ENCODE measurements at regions not wholly inside any gene's neighbourhood (a gene's known extent, or its start where the extent isn't known, plus 50 kb on each side); places are given as distances from the start of the nearest gene placed in this dataset.
"Not testable (repeated sequence)": the region's sequence is repeated elsewhere in the genome, so short reads cannot be mapped to it uniquely, and the experiment has no call there.

DNA sequence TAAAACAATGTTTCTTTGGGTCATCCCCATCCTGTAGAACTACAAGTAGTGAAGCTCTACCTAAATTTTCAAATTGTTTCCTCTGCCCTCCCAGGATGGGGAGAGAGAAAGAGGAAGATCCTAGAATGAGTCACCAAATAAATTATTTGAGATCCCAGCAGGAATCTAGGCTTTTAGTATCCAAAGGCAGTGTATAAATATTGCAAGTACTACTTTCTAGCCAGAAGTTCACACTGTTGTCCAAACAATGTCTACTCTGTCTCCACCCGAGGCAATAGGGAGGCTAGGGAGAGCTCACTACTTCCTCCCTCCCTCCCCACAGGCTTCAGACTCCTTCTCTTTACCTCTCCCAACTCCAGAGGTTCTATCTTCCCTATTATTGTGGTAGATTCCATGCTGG lies 362.8 kb downstream of the MRPS30 start:
- Histone ChIP-seq H3K36me3 (ENCODE audit: control insufficient read depth in 3 of 3, insufficient read depth in 3 of 3, low read length in 3 of 3) (no peaks in the 10 kb centered on the region), H3K4me1 (ENCODE audit: control insufficient read depth in 3 of 3, insufficient read depth in 3 of 3, low read length in 3 of 3) (no peaks in the 10 kb centered on the region), H3K9ac (ENCODE audit: low read depth in 1 of 3, low read length in 3 of 3) (no peak overlapping the region), H3K27me3 (ENCODE audit: control insufficient read depth in 3 of 3, insufficient read depth in 3 of 3, low read length in 3 of 3) (no peaks in the 10 kb centered on the region), H3K9me3 (ENCODE audit: control insufficient read depth in 3 of 3, low read length in 3 of 3) (no peaks in the 10 kb centered on the region), H3K27ac (ENCODE audit: low read depth, low read length) (no peak overlapping the region), H3K4me3 (ENCODE audit: low read length in 3 of 3) (no peak overlapping the region)

- H3K4me3 ChIP-seq (ENCODE audit: low read length in 3 of 3); H3K9ac ChIP-seq (ENCODE audit: low read depth in 1 of 3, low read length in 3 of 3); H3K4me1 ChIP-seq (ENCODE audit: control insufficient read depth in 3 of 3, insufficient read depth in 3 of 3, low read length in 3 of 3); H3K36me3 ChIP-seq (ENCODE audit: control insufficient read depth in 3 of 3, insufficient read depth in 3 of 3, low read length in 3 of 3); H3K9me3 ChIP-seq (ENCODE audit: control insufficient read depth in 3 of 3, low read length in 3 of 3); H3K27me3 ChIP-seq (ENCODE audit: control insufficient read depth in 3 of 3, insufficient read depth in 3 of 3, low read length in 3 of 3); H3K27ac ChIP-seq (ENCODE audit: low read depth, low read length): not testable (repeated sequence)
These were observed 363.9 kb downstream of the MRPS30 start for GRCh38 chr5:45172634-45173033.

DNA sequence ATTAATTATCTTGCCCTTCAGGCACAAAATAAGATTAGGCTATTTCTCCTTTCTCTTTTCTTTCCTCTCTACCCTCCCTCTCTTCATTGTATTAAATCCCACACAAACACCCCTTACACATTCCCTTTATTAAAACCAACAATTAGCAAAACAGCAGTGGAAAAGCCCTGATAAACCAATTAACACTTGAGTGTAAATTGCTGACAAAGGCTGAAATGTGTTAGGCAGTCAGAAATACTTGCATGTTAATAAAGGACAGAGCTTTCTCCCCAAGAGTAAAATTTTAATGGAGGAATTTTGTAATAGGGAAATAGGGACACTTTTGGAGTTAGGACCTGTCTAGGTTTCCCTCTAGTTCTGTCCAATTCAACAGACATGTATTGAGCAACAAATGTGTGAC lies 370.9 kb downstream of the MRPS30 start:
- H3K27ac ChIP-seq (ENCODE audit: low read depth, low read length), result no peak overlapping the region
- no peaks in the 10 kb centered on the region for H3K36me3 ChIP-seq (ENCODE audit: control insufficient read depth in 3 of 3, insufficient read depth in 3 of 3, low read length in 3 of 3)
- H3K4me3 ChIP-seq (ENCODE audit: low read length in 3 of 3), result no peak overlapping the region
- H3K9me3 ChIP-seq (ENCODE audit: control insufficient read depth in 3 of 3, low read length in 3 of 3), result no peaks in the 10 kb centered on the region
- H3K9ac ChIP-seq (ENCODE audit: low read depth in 1 of 3, low read length in 3 of 3), result no peak overlapping the region
- H3K27me3 ChIP-seq (ENCODE audit: control insufficient read depth in 3 of 3, insufficient read depth in 3 of 3, low read length in 3 of 3), result no peaks in the 10 kb centered on the region
- H3K4me1 ChIP-seq (ENCODE audit: control insufficient read depth in 3 of 3, insufficient read depth in 3 of 3, low read length in 3 of 3), result no peaks in the 10 kb centered on the region

GRCh38 chr5:45189042-45189441 lies 380.3 kb downstream of the MRPS30 start:
- Histone ChIP-seq H3K4me1 (ENCODE audit: control insufficient read depth in 3 of 3, insufficient read depth in 3 of 3, low read length in 3 of 3) (no peaks in the 10 kb centered on the region), H3K9ac (ENCODE audit: low read depth in 1 of 3, low read length in 3 of 3) (no peak overlapping the region), H3K27ac (ENCODE audit: low read depth, low read length) (no peak overlapping the region)

GRCh38 chr5:45189481-45189880 lies 380.7 kb downstream of the MRPS30 start:
- Histone ChIP-seq H3K36me3 (ENCODE audit: control insufficient read depth in 3 of 3, insufficient read depth in 3 of 3, low read length in 3 of 3) (no peaks in the 10 kb centered on the region), H3K4me3 (ENCODE audit: low read length in 3 of 3) (no peak overlapping the region), H3K4me1 (ENCODE audit: control insufficient read depth in 3 of 3, insufficient read depth in 3 of 3, low read length in 3 of 3) (no peaks in the 10 kb centered on the region), H3K27ac (ENCODE audit: low read depth, low read length) (no peak overlapping the region), H3K27me3 (ENCODE audit: control insufficient read depth in 3 of 3, insufficient read depth in 3 of 3, low read length in 3 of 3) (no peaks in the 10 kb centered on the region), H3K9ac (ENCODE audit: low read depth in 1 of 3, low read length in 3 of 3) (no peak overlapping the region), H3K9me3 (ENCODE audit: control insufficient read depth in 3 of 3, low read length in 3 of 3) (no peaks in the 10 kb centered on the region)

More at GRCh38 chr5:45189042-45189441, 380.3 kb downstream of the MRPS30 start:
- Histone ChIP-seq H3K4me3 (ENCODE audit: low read length in 3 of 3) (no peak overlapping the region), H3K9me3 (ENCODE audit: control insufficient read depth in 3 of 3, low read length in 3 of 3) (no peaks in the 10 kb centered on the region), H3K27me3 (ENCODE audit: control insufficient read depth in 3 of 3, insufficient read depth in 3 of 3, low read length in 3 of 3) (no peaks in the 10 kb centered on the region), H3K36me3 (ENCODE audit: control insufficient read depth in 3 of 3, insufficient read depth in 3 of 3, low read length in 3 of 3) (no peaks in the 10 kb centered on the region)

DNA sequence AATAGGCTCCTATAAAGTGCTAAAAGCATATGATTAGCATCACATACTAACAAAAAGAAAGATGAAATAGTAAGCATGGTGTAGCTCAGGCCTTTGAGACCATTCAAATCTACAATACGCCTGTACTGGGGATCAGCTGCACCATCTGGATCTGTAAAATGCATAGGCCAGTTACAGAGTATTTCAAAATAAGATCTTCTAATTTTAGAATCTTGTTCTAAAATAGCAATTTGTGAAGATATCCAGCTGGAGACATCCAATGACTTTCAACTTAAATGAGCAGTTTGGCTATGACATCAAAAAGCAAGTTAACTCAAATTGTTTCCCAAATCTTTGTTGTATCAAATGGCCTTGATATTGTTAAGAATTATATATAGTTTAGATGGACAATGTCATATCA lies 386.3 kb downstream of the MRPS30 start:
- Histone ChIP-seq H3K9ac (ENCODE audit: low read depth in 1 of 3, low read length in 3 of 3) (no peak overlapping the region), H3K27me3 (ENCODE audit: control insufficient read depth in 3 of 3, insufficient read depth in 3 of 3, low read length in 3 of 3) (no peaks in the 10 kb centered on the region), H3K36me3 (ENCODE audit: control insufficient read depth in 3 of 3, insufficient read depth in 3 of 3, low read length in 3 of 3) (no peaks in the 10 kb centered on the region), H3K9me3 (ENCODE audit: control insufficient read depth in 3 of 3, low read length in 3 of 3) (no peaks in the 10 kb centered on the region), H3K4me3 (ENCODE audit: low read length in 3 of 3) (no peak overlapping the region), H3K27ac (ENCODE audit: low read depth, low read length) (no peak overlapping the region), H3K4me1 (ENCODE audit: control insufficient read depth in 3 of 3, insufficient read depth in 3 of 3, low read length in 3 of 3) (no peaks in the 10 kb centered on the region)
